Panc1 (cell line): ENCODE measurements at regions not wholly inside any gene's neighbourhood (a gene's known extent, or its start where the extent isn't known, plus 50 kb on each side); places are given as distances from the start of the nearest gene placed in this dataset.

ENCODE experiments used
- ATAC-seq: fragments of 200-7000 bp; cut with Tn5 transposase; 2 replicates; pipeline ENCODE4 v1.9.1; 2020; ENCODE audit warnings: mild to moderate bottlenecking, moderate library complexity
- BruUV-seq: library from RNA; stranded (reverse); fragments of 400-500 nt; replicated peaks from 2 replicates; lab custom pipeline; 2021; lab: Mats Ljungman, UMichigan
- CTCF ChIA-PET: fragments of 300-600 bp; sonication (Branson Sonifier 250); formaldehyde crosslinking; loops from one replicate; lab custom pipeline; 2022; ENCODE audit warnings: antibody characterized with exemption; lab: Charles Lee
- POLR2A ChIA-PET: fragments of 300-600 bp; sonication (Branson Sonifier 250); formaldehyde crosslinking; loops from one replicate; lab custom pipeline; 2022; ENCODE audit warnings: antibody characterized with exemption; lab: Charles Lee
- DNase-seq: peaks from one replicate; pipeline ENCODE4 v3.0.0-alpha.2; 2010; ENCODE audit warnings: low read depth, low spot score
- H3K27ac ChIP-seq: 2 replicates; pipeline ENCODE4 v1.5.1; 2011; ENCODE audit warnings: mild to moderate bottlenecking, low read length, inconsistent platforms
- H3K27me3 ChIP-seq: fragments of 200-500 bp; sonication (Bioruptor generic); 2 replicates; pipeline ENCODE4 v1.6.0; 2014; ENCODE audit warnings: low read length, inconsistent platforms; ENCODE audit not compliant: control insufficient read depth, insufficient read depth
- H3K36me3 ChIP-seq: fragments of 200-500 bp; sonication (Bioruptor generic); 2 replicates; pipeline ENCODE4 v1.5.1; 2014; ENCODE audit warnings: inconsistent platforms, mild to moderate bottlenecking, low read length, moderate library complexity; ENCODE audit not compliant: control insufficient read depth, insufficient read depth
- H3K4me1 ChIP-seq: 2 replicates; pipeline ENCODE4 v1.5.1; 2011; ENCODE audit warnings: inconsistent platforms, mild to moderate bottlenecking, low read length, moderate library complexity; ENCODE audit not compliant: control insufficient read depth, insufficient read depth
- H3K4me3 ChIP-seq, 2 experiments: 2 replicates each; pipeline ENCODE4 v1.5.1; 2011 to 2012; ENCODE audit warnings: low read depth in 2 of 2, low read length in 2 of 2, mild to moderate bottlenecking in 2 of 2, inconsistent platforms in 1 of 2, moderate library complexity in 1 of 2
- H3K9me3 ChIP-seq: fragments of 200-500 bp; sonication (Bioruptor generic); 2 replicates; pipeline ENCODE4 v1.5.1; 2014; ENCODE audit warnings: low read depth, mild to moderate bottlenecking, inconsistent platforms, low read length, moderate library complexity; ENCODE audit not compliant: control insufficient read depth, insufficient read depth
- POLR2AphosphoS5 ChIP-seq: IDR thresholded peaks from 2 replicates; pipeline ENCODE4 v1.6.1; 2012; ENCODE audit warnings: mild to moderate bottlenecking, low read depth, low read length, moderate library complexity
- REST ChIP-seq, 2 experiments: IDR thresholded peaks; 2 replicates each; pipeline ENCODE4 v1.6.1; 2011 to 2012; ENCODE audit warnings: low read depth in 2 of 2, control low read depth in 1 of 2, low read length in 1 of 2, mild to moderate bottlenecking in 1 of 2, moderate library complexity in 1 of 2; ENCODE audit not compliant: insufficient read depth in 1 of 2
- SIN3A ChIP-seq: IDR thresholded peaks from 2 replicates; pipeline ENCODE4 v1.6.1; 2012; ENCODE audit warnings: low read depth, mild to moderate bottlenecking, low read length, moderate library complexity, borderline replicate concordance; ENCODE audit not compliant: insufficient read depth
- TCF7L2 ChIP-seq: IDR thresholded peaks from 2 replicates; pipeline ENCODE4 v1.6.1; 2011; ENCODE audit warnings: mild to moderate bottlenecking, low read depth, low read length, inconsistent platforms
- in situ Hi-C: cut with HindIII; loops from 2 replicates; pipeline ENCODE4 v1.10.0; 2016; ENCODE audit warnings: low sequenced_read_pairs, low pct_unique_long_range_greater_than_20kb
- intact Hi-C: fragments of 100-400 bp; cut with micrococcal nuclease; formaldehyde crosslinking; loops from one replicate; pipeline ENCODE4 v1.10.0; 2022; ENCODE audit not compliant: unreplicated experiment
- TF ChIP-seq, protein P1 (sequence below): fragments of 450-650 bp; IDR thresholded peaks from 2 replicates; pipeline ENCODE4 v1.5.1; 2017; ENCODE audit warnings: mild to moderate bottlenecking

- Histone ChIP-seq H3K27ac (no peak overlapping the region), H3K4me3 (no peak overlapping the region), H3K36me3 (no peaks in the 10 kb centered on the region), H3K27me3 (no peaks in the 10 kb centered on the region), H3K9me3 (no peaks in the 10 kb centered on the region), H3K4me1 (no peaks in the 10 kb centered on the region)
- intact Hi-C loops (no loop called here), in situ Hi-C loops (no loop called here)
- DNase-seq = no peak
- ChIA-PET CTCF (no interaction called here), POLR2A (no interaction called here)
- no TSS peak for BruUV-seq
- ATAC-seq = no peak
- TF ChIP-seq SIN3A (no peak), TCF7L2 (no peak), POLR2AphosphoS5 (no peak), REST (IDR thresholded peaks at IDR 0.05; ENCODE audit: insufficient read depth in 1 of 2, low read depth in 2 of 2, low read length in 1 of 2) (no peak)
- TF ChIP-seq, protein P1, sequence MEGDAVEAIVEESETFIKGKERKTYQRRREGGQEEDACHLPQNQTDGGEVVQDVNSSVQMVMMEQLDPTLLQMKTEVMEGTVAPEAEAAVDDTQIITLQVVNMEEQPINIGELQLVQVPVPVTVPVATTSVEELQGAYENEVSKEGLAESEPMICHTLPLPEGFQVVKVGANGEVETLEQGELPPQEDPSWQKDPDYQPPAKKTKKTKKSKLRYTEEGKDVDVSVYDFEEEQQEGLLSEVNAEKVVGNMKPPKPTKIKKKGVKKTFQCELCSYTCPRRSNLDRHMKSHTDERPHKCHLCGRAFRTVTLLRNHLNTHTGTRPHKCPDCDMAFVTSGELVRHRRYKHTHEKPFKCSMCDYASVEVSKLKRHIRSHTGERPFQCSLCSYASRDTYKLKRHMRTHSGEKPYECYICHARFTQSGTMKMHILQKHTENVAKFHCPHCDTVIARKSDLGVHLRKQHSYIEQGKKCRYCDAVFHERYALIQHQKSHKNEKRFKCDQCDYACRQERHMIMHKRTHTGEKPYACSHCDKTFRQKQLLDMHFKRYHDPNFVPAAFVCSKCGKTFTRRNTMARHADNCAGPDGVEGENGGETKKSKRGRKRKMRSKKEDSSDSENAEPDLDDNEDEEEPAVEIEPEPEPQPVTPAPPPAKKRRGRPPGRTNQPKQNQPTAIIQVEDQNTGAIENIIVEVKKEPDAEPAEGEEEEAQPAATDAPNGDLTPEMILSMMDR = no peak
Measured at GRCh38 chr5:5558638-5559527, 136.4 kb downstream of the ICE1 start.

GRCh38 chr5:5558102-5558501, 135.6 kb downstream of the ICE1 start:
- no peaks in the 10 kb centered on the region for H3K9me3 ChIP-seq
- in situ Hi-C loops (no loop called here), intact Hi-C loops (no loop called here)
- DNase-seq (no peak), ATAC-seq (no peak)
- H3K36me3 ChIP-seq = no peaks in the 10 kb centered on the region
- no peak overlapping the region for H3K27ac ChIP-seq
- H3K4me1 ChIP-seq = no peaks in the 10 kb centered on the region
- H3K4me3 ChIP-seq = no peak overlapping the region
- ChIA-PET CTCF (no interaction called here), POLR2A (no interaction called here)
- H3K27me3 ChIP-seq = no peaks in the 10 kb centered on the region
- no TSS peak for BruUV-seq
- TF ChIP-seq REST (IDR thresholded peaks at IDR 0.05; ENCODE audit: insufficient read depth in 1 of 2, low read depth in 2 of 2, low read length in 1 of 2) (no peak), SIN3A (no peak), POLR2AphosphoS5 (no peak), TCF7L2 (no peak)
- TF ChIP-seq, protein P1 = no peak
